Esophagus squamous epithelium (tissue), 5 donors: ENCODE measurements at regions not wholly inside any gene's neighbourhood (a gene's known extent, or its start where the extent isn't known, plus 50 kb on each side); places are given as distances from the start of the nearest gene placed in this dataset.

Experiments used
- DNase-seq: peaks from one replicate; lab custom pipeline; 2025; lab: John Stamatoyannopoulos, UW
- H3K27ac ChIP-seq, 4 donors: fragments of 200-600 bp; sonication (generic); one replicate each; pipeline ENCODE4 v1.5.1; 2016 to 2019; ENCODE audit warnings: mild to moderate bottlenecking in 1 of 4
- H3K27me3 ChIP-seq, 4 donors: fragments of 200-600 bp; sonication (generic); 1 replicate in 3 of 4; 2 replicates in 1 of 4; pipeline versions ENCODE4 v1.5.1 to v1.6.0; 2017 to 2021; ENCODE audit warnings: antibody characterized with exemption in 1 of 4
- H3K36me3 ChIP-seq, 3 donors: fragments of 200-600 bp; sonication (generic); one replicate each; pipeline ENCODE4 v1.5.1; 2016 to 2019
- H3K4me1 ChIP-seq, 3 donors: fragments of 200-600 bp; sonication (generic); one replicate each; pipeline ENCODE4 v1.5.1; 2017 to 2019
- H3K4me3 ChIP-seq, 4 donors: fragments of 200-600 bp; sonication (generic); 1 replicate in 3 of 4; 2 replicates in 1 of 4; pipeline ENCODE4 v1.5.1; 2016 to 2019; ENCODE audit warnings: mild to moderate bottlenecking in 2 of 4, moderate library complexity in 1 of 4
- H3K9me3 ChIP-seq, 3 donors: fragments of 200-600 bp; sonication (generic); one replicate each; pipeline ENCODE4 v1.5.1; 2016 to 2019
- POLR2A ChIP-seq, 4 donors: fragments of 450-650 bp; IDR thresholded peaks; one replicate each; pipeline ENCODE4 v1.6.1; 2017; ENCODE audit warnings: antibody characterized with exemption in 4 of 4, mild to moderate bottlenecking in 4 of 4, moderate library complexity in 3 of 4
- WGBS, 2 donors: methylation state at CpG; one replicate each; pipeline ENCODE4 v1.1.5; 2018; 5-methylcytosine and 5-hydroxymethylcytosine counted together
- intact Hi-C: fragments of 100-400 bp; cut with DNase I; formaldehyde crosslinking; loops from one replicate; pipeline ENCODE4 v1.15.0; 2022
- TF ChIP-seq, protein P1 (sequence below), 6 experiments: fragments of 450-650 bp in 4 of 6; fragments of 200-600 bp in 2 of 6; sonication (generic) in 2 of 6; IDR thresholded peaks; one replicate each; pipeline ENCODE4 v1.5.1; 2016 to 2019; ENCODE audit warnings: antibody characterized with exemption in 6 of 6, mild to moderate bottlenecking in 4 of 6, moderate library complexity in 4 of 6
- donor health status: DM: yes; HTN: yes; CAD: no.

DNA sequence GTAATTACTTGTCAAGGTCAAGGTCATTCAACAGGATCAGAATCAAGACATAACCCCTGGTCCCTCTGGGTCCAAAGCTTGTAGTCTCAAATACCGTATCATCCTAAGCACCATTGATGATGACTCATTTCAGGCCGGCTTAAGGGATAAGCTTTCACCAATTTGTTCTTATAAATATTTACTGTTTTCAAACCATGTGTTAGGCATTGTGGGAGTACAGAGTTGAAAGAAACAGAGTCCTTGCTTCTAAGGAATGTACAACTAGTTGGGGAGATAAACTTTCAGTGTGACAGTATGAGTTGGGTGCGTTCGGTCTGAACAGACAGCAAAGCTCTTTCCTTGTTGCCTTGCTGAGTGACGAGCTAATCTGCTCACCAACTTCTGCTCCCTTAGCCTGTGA lies 183.5 kb upstream of the MAF start:
- DNase-seq, result no peak
- Histone ChIP-seq H3K27me3 (no peaks in the 10 kb centered on the region), H3K4me1 (peaks cover 0 to 21% (median 0%) of the 10 kb centered on the region in 3 donors), H3K27ac (peak overlapping the region in 2 of 4 donors; percentile 11 to 54), H3K4me3 (no peak overlapping the region), H3K36me3 (no peaks in the 10 kb centered on the region), H3K9me3 (no peaks in the 10 kb centered on the region)
- intact Hi-C loops, result no loop called here
- TF ChIP-seq, protein P1, sequence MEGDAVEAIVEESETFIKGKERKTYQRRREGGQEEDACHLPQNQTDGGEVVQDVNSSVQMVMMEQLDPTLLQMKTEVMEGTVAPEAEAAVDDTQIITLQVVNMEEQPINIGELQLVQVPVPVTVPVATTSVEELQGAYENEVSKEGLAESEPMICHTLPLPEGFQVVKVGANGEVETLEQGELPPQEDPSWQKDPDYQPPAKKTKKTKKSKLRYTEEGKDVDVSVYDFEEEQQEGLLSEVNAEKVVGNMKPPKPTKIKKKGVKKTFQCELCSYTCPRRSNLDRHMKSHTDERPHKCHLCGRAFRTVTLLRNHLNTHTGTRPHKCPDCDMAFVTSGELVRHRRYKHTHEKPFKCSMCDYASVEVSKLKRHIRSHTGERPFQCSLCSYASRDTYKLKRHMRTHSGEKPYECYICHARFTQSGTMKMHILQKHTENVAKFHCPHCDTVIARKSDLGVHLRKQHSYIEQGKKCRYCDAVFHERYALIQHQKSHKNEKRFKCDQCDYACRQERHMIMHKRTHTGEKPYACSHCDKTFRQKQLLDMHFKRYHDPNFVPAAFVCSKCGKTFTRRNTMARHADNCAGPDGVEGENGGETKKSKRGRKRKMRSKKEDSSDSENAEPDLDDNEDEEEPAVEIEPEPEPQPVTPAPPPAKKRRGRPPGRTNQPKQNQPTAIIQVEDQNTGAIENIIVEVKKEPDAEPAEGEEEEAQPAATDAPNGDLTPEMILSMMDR (IDR thresholded peaks at IDR 0.05), result no peak
- no peak for TF ChIP-seq POLR2A (IDR thresholded peaks at IDR 0.05)
- WGBS, 2 donors, result 69 to 79% methylated on average over 5 of the region's 5 CpGs

GRCh38 chr16:79777679-79778078 lies 177.1 kb upstream of the MAF start:
- no peak overlapping the region for H3K27ac ChIP-seq

GRCh38 chr16:79776243-79776847 lies 175.8 kb upstream of the MAF start:
- H3K27ac ChIP-seq, result peak overlapping the region; percentile 25 to 67 (median 54)
- 44 to 45% methylated on average over 4 of the region's 4 CpGs for WGBS, 2 donors
- TF ChIP-seq, protein P1 (IDR thresholded peaks at IDR 0.05), result peak in 3 of 6 experiments; percentile 3 to 40 (median 33)
- TF ChIP-seq POLR2A (IDR thresholded peaks at IDR 0.05), result no peak
- no peak overlapping the region for H3K4me3 ChIP-seq
- intact Hi-C loops, result no loop called here
- peaks cover 0 to 37% (median 5%) of the 10 kb centered on the region in 3 donors for H3K4me1 ChIP-seq
- H3K36me3 ChIP-seq, result no peaks in the 10 kb centered on the region
- no peaks in the 10 kb centered on the region for H3K27me3 ChIP-seq
- no peaks in the 10 kb centered on the region for H3K9me3 ChIP-seq
- no peak for DNase-seq

More at GRCh38 chr16:79777679-79778078, 177.1 kb upstream of the MAF start:
- Histone ChIP-seq H3K4me1 (peaks cover 0 to 35% (median 5%) of the 10 kb centered on the region in 3 donors), H3K36me3 (no peaks in the 10 kb centered on the region), H3K27me3 (no peaks in the 10 kb centered on the region), H3K9me3 (no peaks in the 10 kb centered on the region), H3K4me3 (no peak overlapping the region)
- DNase-seq, result no peak
- intact Hi-C loops, result no loop called here
- TF ChIP-seq POLR2A (IDR thresholded peaks at IDR 0.05), result no peak
- TF ChIP-seq, protein P1 (IDR thresholded peaks at IDR 0.05), result no peak

GRCh38 chr16:79772784-79773183 lies 172.2 kb upstream of the MAF start:
- TF ChIP-seq POLR2A (IDR thresholded peaks at IDR 0.05), result no peak

DNA sequence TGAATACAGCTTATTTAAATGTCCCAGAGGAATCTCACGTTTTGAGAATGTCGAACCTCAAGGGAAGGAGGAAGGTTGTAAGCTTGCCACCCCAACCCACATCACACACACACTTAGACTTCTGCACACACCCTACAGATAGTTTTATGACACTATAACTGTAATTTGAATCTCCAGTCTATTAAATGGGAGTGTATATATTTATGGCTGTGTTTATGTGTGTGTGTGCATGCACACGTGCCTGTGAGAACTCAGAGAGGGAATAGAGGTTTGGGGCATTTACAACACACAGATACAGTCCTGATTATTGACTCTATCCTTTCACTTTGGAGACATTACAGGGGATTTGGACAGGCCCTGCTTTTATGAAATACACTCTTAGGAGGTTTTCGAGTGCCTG lies 171.5 kb upstream of the MAF start:
- Histone ChIP-seq H3K9me3 (no peaks in the 10 kb centered on the region), H3K27me3 (no peaks in the 10 kb centered on the region), H3K36me3 (no peaks in the 10 kb centered on the region), H3K4me3 (no peak overlapping the region), H3K27ac (no peak overlapping the region), H3K4me1 (peaks cover 17 to 66% (median 29%) of the 10 kb centered on the region in 3 donors)
- WGBS, 2 donors, result 82 to 93% methylated on average over 4 of the region's 4 CpGs
- TF ChIP-seq, protein P1 (IDR thresholded peaks at IDR 0.05), result no peak
- TF ChIP-seq POLR2A (IDR thresholded peaks at IDR 0.05), result no peak
- intact Hi-C loops, result no loop called here
- DNase-seq, result no peak

More at GRCh38 chr16:79772784-79773183, 172.2 kb upstream of the MAF start:
- Histone ChIP-seq H3K27ac (no peak overlapping the region), H3K4me1 (peaks cover 17 to 62% (median 25%) of the 10 kb centered on the region in 3 donors), H3K27me3 (no peaks in the 10 kb centered on the region), H3K36me3 (no peaks in the 10 kb centered on the region), H3K9me3 (no peaks in the 10 kb centered on the region), H3K4me3 (no peak overlapping the region)
- no peak for DNase-seq
- intact Hi-C loops, result no loop called here
- WGBS, 2 donors, result 86 to 90% methylated on average over 3 of the region's 3 CpGs
